NOMO-1 treated with DMSO at 0.1 percent for 48 hours (cell line): ENCODE measurements at regions not wholly inside any gene's neighbourhood (a gene's known extent, or its start where the extent isn't known, plus 50 kb on each side); places are given as distances from the start of the nearest gene placed in this dataset.
"Not testable (repeated sequence)": the region's sequence is repeated elsewhere in the genome, so short reads cannot be mapped to it uniquely, and the experiment has no call there.

Experiments
- DNase-seq: peaks from one replicate; lab custom pipeline; 2025; ENCODE audit not compliant: unreplicated experiment; lab: John Stamatoyannopoulos, UW

GRCh38 chrX:107296184-107296583 lies 89.8 kb downstream of the DNAAF6 start:
- DNase-seq = not testable (repeated sequence)

DNA sequence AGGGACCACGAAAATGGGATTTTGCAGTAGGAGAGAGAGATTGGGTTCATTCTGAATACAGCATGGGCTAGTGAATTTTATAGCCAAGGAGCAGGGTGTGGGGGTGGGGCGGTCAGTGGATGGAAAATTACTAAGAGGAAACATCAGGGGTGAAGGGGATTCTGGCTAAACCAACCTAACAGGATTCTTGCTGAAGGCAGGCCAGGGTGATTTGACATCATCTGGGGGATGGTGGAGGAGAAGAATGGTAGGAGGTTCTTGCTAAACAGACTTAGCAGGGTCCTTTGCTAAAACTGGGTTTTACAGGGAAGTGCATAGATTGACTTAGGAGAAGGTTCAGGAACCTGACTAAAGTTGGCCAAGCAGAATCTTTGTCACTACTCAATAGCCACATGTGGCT lies 91.9 kb downstream of the DNAAF6 start:
- no peak for DNase-seq

DNA sequence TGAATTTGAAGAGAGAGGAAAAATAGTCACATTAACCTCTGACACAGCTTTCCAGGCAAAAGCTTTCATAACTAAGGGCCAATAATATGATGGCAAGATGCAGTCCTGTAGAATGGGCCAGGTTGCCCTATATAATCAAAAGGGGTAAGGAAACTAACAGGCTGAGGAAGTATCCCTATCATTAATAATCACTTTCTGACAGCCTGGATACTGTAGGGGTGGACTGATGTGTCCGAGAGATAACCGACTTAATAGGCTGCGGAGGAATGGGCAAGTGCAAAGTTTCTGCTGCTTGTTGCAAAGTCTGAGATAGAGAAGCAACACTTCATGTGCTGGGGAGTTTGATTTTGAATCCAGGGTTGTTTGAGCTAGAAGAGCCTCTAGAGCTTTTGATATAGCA lies 94.8 kb downstream of the DNAAF6 start:
- DNase-seq = no peak

DNA sequence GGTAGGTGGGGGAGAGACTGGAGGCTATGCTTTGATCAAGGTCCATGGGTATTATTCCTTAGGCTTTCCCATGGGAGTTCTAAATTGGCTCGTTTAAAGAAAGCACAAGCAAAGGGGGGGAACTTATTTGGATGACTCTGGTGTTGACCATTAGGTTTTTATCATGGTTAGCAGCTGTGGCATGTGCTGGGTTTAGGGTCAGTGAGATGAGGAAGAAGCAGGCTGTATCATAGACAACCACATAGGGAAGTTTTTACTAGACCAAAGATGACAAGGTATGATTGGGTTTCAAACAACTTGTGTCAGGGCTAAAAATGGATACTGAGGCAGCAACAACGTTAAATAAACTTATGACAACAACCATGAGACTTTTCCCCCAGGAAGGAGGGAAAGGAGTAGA lies 97.7 kb downstream of the DNAAF6 start:
- no peak for DNase-seq

GRCh38 chrX:107323786-107324492 lies 117.5 kb downstream of the DNAAF6 start:
- no peak for DNase-seq

GRCh38 chrX:107324493-107325310 lies 118.3 kb downstream of the DNAAF6 start:
- no peak for DNase-seq

DNA sequence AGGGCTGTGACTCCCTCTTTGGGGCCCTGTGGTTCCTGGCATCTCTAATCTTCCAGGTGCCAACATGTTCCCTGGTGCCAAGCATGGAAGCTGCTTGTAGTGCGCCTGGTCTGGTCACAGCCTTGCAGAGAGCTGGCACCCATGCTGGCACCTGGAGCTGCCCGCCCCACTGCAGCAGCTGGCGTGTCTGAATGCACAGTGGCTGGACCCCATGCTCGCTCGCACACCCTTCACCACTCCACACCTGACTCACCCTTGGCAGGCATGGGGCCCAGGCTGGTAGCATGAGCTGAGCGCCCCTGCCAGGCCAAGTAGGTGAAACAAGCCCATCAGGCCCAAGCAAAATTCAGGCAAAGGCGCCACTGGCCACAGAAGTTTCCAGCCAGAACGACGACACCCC lies 119.1 kb downstream of the DNAAF6 start:
- no peak for DNase-seq

DNA sequence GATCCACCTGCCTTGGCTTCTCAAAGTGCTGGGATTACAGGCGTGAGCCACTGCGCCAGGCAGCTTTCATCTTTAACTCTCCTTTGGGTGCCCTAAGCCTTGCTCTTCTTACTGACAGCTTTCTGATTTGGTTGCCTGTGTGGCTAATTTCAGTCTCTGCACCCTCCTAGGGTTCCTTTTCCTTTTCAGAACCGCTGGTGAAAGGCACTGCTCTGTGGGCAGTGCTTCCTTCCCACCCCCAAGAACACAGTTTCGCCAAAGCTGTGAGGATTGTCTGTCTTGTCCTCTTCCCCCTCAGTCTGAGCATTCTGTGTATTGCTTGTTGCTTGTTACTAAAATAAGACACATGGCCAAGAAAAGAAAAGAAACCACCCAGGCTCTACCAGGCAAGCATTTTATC lies 101.4 kb upstream of the FRMPD3 start:
- DNase-seq = no peak

GRCh38 chrX:107348990-107349389 lies 100.5 kb upstream of the FRMPD3 start:
- no peak for DNase-seq

- no peak for DNase-seq
Measured at GRCh38 chrX:107355533-107355932, 93.9 kb upstream of the FRMPD3 start.

- no peak for DNase-seq
Measured at GRCh38 chrX:107360788-107361360, 88.6 kb upstream of the FRMPD3 start.

- not testable (repeated sequence) for DNase-seq
Measured at GRCh38 chrX:107370185-107370584, 79.3 kb upstream of the FRMPD3 start.

DNA sequence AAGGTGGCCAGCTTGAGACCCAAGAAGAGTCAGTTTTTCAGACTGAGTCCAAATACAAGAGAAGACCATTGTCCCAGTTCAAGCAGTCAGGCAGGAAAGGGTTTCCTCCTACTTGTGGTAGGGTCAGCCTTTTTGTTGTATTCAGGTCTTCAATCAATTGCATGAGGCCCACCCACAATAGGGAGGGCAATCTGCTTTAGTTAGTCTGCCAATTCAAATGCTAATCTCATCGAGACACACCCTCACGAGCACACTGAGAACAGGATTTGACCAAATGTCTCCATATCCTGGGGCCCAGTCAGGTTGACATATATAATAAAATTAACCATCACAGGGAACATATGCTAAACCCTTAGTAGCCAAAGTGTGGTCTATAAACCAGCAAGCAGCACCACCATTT lies 75.3 kb upstream of the FRMPD3 start:
- no peak for DNase-seq

GRCh38 chrX:107374831-107375230 lies 74.6 kb upstream of the FRMPD3 start:
- DNase-seq = no peak

DNA sequence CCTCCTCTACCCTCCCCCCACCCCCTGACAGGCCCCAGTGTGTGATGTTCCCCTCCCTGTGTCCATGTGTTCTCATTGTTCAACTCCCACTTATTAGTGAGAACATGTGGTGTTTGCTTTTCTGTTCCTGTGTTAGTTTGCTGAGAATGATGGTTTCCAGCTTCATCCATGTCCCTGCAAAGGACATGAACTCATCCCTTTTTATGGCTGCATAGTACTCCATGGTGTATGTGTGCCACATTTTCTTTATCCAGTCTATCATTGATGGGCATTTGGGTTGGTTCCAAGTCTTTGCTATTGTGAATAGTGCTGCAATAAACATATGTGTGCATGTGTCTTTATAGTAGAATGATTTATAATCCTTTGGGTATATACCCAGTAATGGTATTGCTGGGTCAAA lies 73.3 kb upstream of the FRMPD3 start:
- not testable (repeated sequence) for DNase-seq

GRCh38 chrX:107384397-107385105 lies 64.9 kb upstream of the FRMPD3 start:
- DNase-seq = no peak

- DNase-seq = no peak
Measured at GRCh38 chrX:107389726-107390125, 59.7 kb upstream of the FRMPD3 start.

DNA sequence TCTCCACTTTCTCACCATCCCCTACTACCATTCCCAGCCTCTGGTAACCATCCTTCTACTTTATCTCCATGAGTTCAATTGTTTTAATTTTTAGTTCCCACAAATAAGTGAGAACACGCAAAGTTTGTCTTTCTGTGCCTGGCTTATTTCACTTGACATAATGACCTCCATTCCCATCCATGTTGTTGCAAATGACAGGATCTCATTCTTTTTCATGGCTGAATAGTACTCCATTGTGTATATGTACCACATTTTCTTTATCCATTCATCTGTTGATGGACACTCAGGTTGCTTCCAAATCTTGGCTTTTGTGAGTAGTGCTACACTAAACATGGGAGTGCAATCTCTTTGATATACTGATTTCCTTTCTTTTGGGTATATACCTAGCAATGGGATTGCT lies 55.8 kb upstream of the FRMPD3 start:
- not testable (repeated sequence) for DNase-seq

GRCh38 chrX:107396235-107396634 lies 53.2 kb upstream of the FRMPD3 start:
- DNase-seq = no peak

DNA sequence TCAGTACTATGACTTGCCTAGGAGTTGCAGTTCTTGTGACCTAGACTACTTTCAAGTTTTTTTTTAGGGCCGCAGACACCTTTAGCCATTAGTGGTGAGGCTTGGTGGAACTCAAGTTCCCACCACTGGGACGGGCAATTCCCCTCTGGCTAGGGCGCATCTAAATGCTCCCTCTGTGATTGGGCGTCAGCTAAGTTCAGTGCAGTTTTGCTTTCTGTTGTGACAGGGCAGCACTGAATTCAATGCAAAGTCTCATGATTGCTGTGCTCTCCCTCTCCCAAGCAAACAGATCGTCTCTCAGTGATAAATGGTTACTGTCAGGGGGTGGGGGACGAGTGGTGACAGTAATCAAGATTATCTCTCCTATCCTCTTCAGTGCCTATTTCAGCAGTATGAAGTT lies 52.7 kb upstream of the FRMPD3 start:
- no peak for DNase-seq

- peak; percentile 15 for DNase-seq
Measured at GRCh38 chrX:107398115-107398514, 51.3 kb upstream of the FRMPD3 start.
